KMS-11 (cell line): ENCODE measurements at regions not wholly inside any gene's neighbourhood (a gene's known extent, or its start where the extent isn't known, plus 50 kb on each side); places are given as distances from the start of the nearest gene placed in this dataset.

Experiments used
- H2AFZ ChIP-seq: fragments of 200-600 bp; sonication (generic); 2 replicates; pipeline ENCODE4 v1.6.1; 2016; ENCODE audit warnings: antibody characterized with exemption, mixed run types, low read depth
- H3K27ac ChIP-seq: fragments of 200-600 bp; sonication (generic); 2 replicates; pipeline ENCODE4 v1.6.1; 2016; ENCODE audit warnings: mild to moderate bottlenecking, mixed run types
- H3K27me3 ChIP-seq: fragments of 200-600 bp; sonication (generic); 2 replicates; pipeline ENCODE4 v1.6.1; 2017; ENCODE audit warnings: mild to moderate bottlenecking, low read depth, mixed run types, moderate library complexity; ENCODE audit not compliant: insufficient read depth
- H3K36me3 ChIP-seq: fragments of 200-600 bp; sonication (generic); 2 replicates; pipeline ENCODE4 v1.6.1; 2017; ENCODE audit warnings: mild to moderate bottlenecking, mixed run types; ENCODE audit not compliant: insufficient read depth
- H3K4me1 ChIP-seq: fragments of 200-600 bp; sonication (generic); 2 replicates; pipeline ENCODE4 v1.6.1; 2016; ENCODE audit warnings: mild to moderate bottlenecking, low read depth, mixed run types; ENCODE audit not compliant: poor library complexity, severe bottlenecking
- H3K4me2 ChIP-seq: fragments of 200-600 bp; sonication (generic); 2 replicates; pipeline ENCODE4 v1.7.0; 2016; ENCODE audit warnings: mild to moderate bottlenecking, mixed run types
- H3K4me3 ChIP-seq: fragments of 200-600 bp; sonication (generic); IDR thresholded peaks from 2 replicates; pipeline ENCODE4 v1.6.1; 2017; ENCODE audit warnings: low read depth, low read length, mixed read lengths; ENCODE audit not compliant: insufficient read depth
- H3K79me2 ChIP-seq: fragments of 200-600 bp; sonication (generic); 2 replicates; pipeline ENCODE4 v1.6.1; 2016; ENCODE audit warnings: low read depth, mixed run types; ENCODE audit not compliant: insufficient read depth
- H3K9ac ChIP-seq: fragments of 200-600 bp; sonication (generic); 2 replicates; pipeline ENCODE4 v1.6.1; 2016; ENCODE audit warnings: mild to moderate bottlenecking, mixed run types
- H4K20me1 ChIP-seq: fragments of 200-600 bp; sonication (generic); 2 replicates; pipeline ENCODE4 v1.6.1; 2016; ENCODE audit warnings: mild to moderate bottlenecking, mixed run types; ENCODE audit not compliant: insufficient read depth
- CTCF ChIP-seq: fragments of 200-600 bp; sonication (generic); conservative IDR thresholded peaks from 2 replicates; pipeline ENCODE4 v1.6.1; 2017; ENCODE audit warnings: low read depth, mild to moderate bottlenecking, antibody characterized with exemption, low read length, moderate library complexity, mixed read lengths

GRCh38 chr3:66797889-66798560, 200.1 kb upstream of the KBTBD8 start:
- Histone ChIP-seq H3K36me3 (no peaks in the 10 kb centered on the region), H3K79me2 (no peaks in the 10 kb centered on the region), H2AFZ (no peak overlapping the region), H3K9ac (no peak overlapping the region), H3K27ac (no peak overlapping the region), H4K20me1 (no peaks in the 10 kb centered on the region), H3K4me3 (no peak overlapping the region), H3K4me1 (no peaks in the 10 kb centered on the region), H3K27me3 (no peaks in the 10 kb centered on the region), H3K4me2 (no peak overlapping the region)
- no peak for TF ChIP-seq CTCF

- Histone ChIP-seq H3K4me1 (no peaks in the 10 kb centered on the region), H3K27me3 (no peaks in the 10 kb centered on the region), H4K20me1 (no peaks in the 10 kb centered on the region), H3K79me2 (no peaks in the 10 kb centered on the region), H3K36me3 (no peaks in the 10 kb centered on the region), H3K4me3 (no peak overlapping the region), H2AFZ (no peak overlapping the region), H3K9ac (no peak overlapping the region), H3K27ac (no peak overlapping the region), H3K4me2 (no peak overlapping the region)
- no peak for TF ChIP-seq CTCF
These were observed 197.1 kb upstream of the KBTBD8 start for GRCh38 chr3:66800941-66801545.

- H3K79me2 ChIP-seq = no peaks in the 10 kb centered on the region
- H3K36me3 ChIP-seq = no peaks in the 10 kb centered on the region
- no peaks in the 10 kb centered on the region for H3K4me1 ChIP-seq
- no peak overlapping the region for H2AFZ ChIP-seq
- no peak overlapping the region for H3K4me2 ChIP-seq
- H3K4me3 ChIP-seq = no peak overlapping the region
- no peak overlapping the region for H3K9ac ChIP-seq
- H3K27me3 ChIP-seq = no peaks in the 10 kb centered on the region
- no peaks in the 10 kb centered on the region for H4K20me1 ChIP-seq
- no peak for TF ChIP-seq CTCF
- no peak overlapping the region for H3K27ac ChIP-seq
These were observed 194.9 kb upstream of the KBTBD8 start for GRCh38 chr3:66803206-66803605.

- Histone ChIP-seq H3K4me3 (no peak overlapping the region), H4K20me1 (no peaks in the 10 kb centered on the region), H3K4me1 (no peaks in the 10 kb centered on the region), H3K27me3 (no peaks in the 10 kb centered on the region), H3K4me2 (no peak overlapping the region), H3K9ac (no peak overlapping the region), H2AFZ (no peak overlapping the region), H3K36me3 (no peaks in the 10 kb centered on the region), H3K79me2 (no peaks in the 10 kb centered on the region), H3K27ac (no peak overlapping the region)
- no peak for TF ChIP-seq CTCF
These were observed 194.1 kb upstream of the KBTBD8 start for GRCh38 chr3:66803721-66804695.
